ENCODE measurements at regions not wholly inside any gene's neighbourhood (a gene's known extent, or its start where the extent isn't known, plus 50 kb on each side); places are given as distances from the start of the nearest gene placed in this dataset.

DNA sequence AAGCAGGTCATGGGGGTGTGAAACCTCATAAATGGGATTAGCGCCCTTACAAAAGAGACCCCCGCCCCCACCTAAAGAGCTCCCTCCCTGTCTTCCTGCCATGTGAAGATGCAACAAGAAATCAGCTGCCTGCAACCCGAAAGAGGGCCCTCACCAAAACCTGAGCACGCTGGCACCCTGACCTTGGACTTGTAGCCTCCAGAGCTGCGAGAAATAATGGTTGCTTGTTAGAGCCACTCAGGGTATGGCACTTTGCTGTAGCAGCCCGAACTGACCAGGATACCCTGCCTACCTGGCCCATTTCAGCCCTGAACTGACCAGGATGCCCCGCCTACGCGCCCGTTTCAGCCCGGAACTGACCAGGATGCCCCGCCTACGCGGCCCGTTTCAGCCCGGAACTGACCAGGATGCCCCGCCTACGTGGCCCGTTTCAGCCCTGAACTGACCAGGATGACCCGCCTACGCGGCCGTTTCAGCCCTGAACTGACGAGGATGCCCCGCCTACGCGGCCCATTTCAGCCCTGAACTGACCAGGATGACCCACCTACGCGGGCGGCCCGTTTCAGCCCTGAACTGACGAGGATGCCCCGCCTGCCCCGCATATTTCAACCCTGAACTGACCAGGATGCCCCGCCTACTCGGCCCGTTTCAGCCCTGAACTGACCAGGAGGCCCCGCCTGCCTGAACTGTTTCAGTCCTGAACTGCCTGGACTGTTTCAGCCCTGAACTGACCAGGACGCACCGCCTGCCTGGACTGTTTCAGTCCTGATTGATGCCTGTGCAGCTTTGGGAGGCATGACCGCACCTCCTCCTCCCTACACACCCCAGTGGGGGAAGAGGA, 120.0 kb downstream of the UQCRFS1 start:
- DNase-seq = no peak

DNA sequence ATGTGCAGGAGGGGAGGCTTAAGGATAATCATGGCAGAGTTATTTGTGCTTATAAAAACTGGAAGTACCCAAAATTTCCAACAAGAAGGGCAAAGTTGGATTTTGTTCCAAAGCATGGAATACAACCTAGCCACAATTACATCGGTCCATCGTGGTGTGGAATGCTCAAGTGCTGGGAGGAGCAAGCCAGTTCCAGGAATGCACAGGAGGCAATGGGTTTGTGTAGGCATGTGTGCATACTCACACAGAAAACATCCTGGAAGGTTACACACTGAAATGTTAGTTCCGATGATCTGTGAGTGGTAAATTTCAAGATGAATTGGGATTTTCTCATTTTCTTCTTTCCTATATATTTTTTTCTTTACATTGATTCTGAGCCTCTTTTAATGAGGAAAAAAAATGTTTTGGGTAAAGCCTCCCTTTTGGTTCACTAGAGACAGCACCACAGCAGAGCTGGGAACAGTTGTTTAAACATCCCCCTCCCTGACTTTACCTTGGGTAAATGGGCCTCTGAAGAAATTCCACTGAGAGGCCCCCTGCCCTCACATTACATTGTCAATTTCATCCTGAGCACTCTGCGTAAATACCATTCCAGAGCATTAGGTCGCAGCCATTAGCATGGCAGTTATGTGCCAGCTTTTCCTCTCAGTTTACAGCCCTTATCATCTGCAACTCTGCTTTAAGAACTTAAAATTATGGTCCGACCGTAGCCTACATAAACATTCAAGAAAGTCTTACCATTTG, 122.0 kb downstream of the UQCRFS1 start:
- no peak for DNase-seq

DNA sequence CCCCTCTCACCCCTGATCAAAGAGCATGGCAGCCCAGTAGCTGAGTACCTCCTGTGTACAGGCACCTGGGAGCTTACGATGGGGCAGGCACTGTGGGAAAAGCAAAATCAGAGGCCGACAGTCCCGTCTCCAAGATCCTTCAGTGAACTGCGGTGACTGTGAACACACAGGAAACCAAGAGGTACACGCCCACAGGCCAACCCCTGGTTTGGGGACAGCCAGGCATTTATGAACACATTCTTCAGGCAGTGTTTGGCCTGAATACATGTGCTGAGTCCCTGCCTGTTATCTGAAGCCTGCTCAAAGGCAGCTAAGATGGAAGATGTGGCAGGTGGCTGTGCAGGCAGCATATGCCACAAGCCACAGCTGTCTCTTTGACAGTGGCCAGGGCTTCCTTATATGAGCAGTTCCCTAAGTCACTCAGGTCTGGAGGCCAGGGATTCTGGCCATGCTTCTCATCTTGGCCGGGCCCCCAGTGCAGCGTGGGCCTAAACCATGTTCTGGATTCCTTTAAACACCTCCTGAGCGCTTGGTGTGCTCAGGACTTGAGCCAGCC, 123.6 kb downstream of the UQCRFS1 start:
- DNase-seq = no peak

DNA sequence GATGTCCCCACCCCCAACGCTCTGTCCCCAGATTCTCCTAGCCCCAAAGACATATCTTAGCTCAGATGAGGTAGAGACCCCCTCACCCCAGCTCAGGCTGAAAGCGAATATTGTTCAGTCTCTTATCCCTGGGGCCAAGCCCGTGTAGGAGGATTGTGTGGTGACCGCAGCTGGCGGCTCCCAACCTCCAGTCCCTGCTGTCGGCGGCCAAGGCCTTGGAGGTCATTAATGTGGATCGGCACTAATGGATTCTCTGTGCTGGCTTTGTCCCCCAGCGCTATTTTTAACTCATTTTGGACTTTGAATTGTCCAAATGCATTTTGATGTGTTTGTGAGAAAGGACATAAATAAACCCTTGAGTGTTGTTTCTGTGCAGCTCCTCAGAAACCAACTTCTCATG, 124.2 kb downstream of the UQCRFS1 start:
- DNase-seq = no peak

DNA sequence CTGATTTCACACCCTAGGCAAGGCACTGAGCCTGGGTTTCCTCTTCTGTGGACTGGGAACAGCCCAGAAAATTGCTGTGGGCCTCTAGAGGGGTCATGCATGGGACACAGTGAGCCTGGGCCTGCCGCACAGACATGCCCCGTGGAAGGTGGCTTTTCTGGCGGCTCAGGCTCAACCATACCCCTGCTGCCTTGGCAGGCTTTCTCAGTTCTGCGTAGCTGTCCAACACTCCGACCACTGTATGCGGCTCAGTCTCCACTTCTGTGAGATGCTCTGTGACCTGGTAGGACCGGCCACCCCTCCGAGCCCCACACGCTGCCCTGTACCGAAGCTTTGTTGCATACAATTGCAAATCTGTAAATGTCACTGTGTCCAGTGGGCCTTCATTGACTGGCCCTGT, 126.3 kb downstream of the UQCRFS1 start:
- no peak for DNase-seq

DNA sequence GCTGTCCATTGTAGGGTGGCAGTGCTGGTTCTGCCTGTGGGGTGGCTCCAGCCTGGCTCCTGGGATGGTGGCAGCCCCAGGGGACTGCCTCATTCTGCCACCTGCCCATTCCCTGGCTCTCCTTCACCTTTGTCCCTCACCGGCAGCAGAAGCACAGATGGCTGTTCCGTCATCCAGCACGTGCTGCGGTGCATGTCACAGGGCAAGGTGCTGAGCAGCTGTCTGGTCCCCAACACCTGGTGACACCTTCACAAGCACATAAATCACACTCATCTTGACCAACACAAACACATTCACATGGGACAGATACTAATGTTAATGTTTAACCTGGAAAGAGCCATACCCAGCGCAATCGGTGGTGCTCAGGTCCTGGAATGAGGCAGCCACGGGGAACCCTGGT, 126.8 kb downstream of the UQCRFS1 start:
- DNase-seq = no peak

DNA sequence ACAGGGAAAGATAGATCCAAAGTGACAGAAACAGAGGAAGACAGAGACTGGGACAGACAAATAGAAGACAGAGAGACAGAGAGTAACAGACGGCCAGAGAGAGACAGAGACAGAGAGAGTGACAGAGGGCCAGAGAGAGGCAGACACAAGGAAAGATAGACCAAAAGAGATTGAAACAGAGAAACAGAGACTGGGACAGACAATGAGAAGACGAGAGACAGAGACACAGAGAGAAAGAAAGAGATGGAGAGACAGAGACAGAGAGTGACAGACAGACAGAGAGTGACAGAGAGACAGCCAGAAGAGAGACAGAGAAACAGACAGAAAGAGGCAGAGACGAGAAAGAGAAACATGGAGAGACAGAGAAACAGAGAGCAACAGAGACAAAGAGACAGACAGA, 127.3 kb downstream of the UQCRFS1 start:
- DNase-seq = no peak

DNA sequence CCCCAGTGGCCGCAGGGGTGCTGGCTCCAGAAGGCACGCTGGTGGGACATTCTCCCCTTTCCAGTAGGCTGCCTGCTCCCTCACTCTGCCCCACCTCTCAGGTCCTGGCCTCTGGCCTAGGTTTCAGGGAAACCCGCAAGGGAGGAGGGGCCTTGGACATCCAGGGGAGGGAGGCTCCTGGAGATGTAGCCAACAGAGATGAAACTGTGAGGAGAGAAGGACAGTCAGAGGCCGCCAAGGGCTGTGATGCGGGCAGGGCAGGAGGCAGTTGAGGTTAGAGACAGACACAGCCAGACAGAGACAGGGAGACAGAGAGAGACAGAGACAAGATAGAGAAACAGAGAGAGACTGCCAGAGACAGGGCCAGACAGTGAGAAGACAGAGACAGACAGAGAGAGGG, 127.7 kb downstream of the UQCRFS1 start:
- no peak for DNase-seq

DNA sequence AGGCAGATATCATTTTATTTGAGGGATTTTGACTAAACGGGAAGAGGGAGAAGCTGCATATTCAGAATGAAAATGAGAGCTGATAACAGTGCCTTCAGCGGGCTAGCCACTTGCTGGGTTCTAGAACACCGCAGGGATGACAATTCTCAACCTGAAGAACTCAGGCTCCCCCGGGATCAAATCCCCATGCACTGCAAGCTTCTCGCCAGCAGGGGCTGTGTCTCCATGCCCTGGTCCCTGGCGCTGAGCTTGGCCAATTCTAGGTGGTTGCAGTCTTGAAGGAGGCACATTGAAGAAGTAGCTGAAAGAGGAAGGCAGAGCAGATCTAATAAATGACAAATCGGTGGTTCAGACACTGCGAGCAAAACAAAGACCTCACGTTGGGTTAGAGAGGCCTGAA, 128.7 kb downstream of the UQCRFS1 start:
- DNase-seq = no peak

DNA sequence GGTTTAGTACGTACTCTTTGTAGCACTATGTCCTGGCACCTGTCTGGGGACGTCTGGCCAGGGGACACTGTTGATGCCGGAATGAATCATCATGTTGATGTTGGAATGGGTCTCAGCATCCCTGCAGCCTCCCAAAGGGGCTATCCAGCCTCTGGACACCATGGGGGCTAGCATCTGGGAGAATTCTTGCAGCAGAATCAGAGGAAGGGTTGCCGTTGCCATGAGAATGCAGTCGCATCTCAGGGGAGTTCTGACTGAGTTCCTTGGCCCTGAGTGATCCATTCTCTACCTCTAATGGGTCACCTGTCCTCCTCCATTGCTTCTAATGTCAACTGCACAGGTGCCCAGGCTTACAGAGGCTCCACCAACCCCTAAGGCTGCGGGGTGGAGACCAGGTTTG, 129.1 kb downstream of the UQCRFS1 start:
- no peak for DNase-seq

DNA sequence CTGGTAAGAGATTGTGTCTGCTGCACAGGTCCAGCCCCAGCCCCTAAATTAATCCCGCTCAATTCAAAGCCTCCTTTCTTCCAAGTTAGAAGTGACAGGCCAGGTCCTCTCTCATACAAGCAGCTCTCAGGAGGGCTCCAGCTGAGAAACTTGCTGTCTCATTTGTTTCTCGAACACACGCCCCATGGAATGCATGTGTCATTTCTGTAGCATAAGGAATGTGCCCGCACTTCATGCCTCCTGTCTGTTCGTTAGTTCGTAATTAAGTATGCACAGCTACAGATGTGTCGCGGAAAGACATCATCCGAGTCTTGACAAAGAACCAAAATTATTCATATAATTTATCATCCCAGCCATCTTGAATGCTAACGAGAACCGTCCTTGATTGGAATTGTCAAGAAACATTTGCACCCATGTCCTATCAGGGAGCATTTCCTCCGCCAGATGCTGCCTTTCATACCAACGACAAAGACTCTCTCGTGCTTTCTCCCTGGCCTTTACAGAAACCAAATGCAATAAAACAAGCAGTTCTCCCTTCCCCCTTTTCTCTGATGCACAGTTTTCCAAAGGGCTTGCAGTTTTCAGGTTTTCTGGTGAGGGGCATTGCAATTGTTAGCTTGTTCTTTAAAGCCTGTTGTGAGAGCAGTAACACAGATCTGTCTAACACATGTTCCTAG, 133.5 kb downstream of the UQCRFS1 start:
- no peak for DNase-seq

DNA sequence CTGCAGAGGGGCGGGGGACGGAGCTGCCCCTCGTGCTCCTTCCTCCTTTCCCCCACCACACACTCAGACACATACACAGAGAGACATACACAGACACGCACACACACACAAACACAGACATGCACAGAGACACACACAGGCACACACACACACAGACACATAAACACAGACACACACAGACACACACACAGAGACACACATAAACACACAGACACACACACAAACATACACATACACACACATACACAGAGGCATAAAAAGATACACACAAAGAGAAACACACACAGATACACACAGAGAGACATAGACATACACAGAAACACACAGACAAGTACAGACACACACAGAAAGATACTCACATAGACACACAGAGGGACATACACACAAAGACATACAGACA, 136.0 kb downstream of the UQCRFS1 start:
- no peak for DNase-seq

DNA sequence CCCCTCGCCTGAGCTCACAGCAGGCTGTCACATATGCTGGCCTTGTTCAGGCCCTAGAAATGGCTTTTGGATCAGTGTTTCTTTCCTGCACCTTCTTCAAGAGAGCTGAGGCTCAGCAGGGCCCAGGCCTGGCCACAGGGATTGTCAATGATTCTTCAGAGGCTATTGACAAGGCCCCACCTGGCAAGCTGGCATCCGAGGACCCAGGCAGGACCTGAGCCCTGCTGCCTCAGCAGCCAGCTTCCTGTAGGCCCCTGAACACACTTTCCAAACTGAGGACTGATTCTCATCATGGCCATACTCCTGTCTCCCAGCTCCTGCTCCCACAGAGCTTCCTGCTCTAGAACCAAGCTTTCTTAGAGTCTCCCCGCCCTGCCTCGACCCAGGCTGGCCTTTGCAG, 136.8 kb downstream of the UQCRFS1 start:
- DNase-seq = no peak

DNA sequence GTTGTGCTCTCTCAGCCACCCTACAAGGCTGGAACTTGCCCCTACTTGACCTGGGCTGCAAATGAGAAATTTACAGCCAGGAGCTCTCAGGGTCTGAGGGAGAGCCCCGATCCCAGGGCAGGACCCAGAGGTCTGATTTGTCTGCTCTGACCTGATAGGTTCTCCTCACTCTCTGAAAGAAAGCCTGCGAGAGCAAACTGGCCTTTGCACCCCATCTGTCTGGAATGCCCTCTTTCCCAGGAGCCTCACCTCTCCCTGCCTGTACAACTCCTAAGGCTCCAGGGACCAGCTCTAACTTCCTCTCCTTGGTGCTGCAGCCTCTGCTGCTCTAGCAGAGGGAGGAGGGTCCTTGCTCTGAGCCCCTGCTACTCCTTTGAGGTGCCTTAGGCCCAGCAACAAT, 137.8 kb downstream of the UQCRFS1 start:
- DNase-seq = no peak

DNA sequence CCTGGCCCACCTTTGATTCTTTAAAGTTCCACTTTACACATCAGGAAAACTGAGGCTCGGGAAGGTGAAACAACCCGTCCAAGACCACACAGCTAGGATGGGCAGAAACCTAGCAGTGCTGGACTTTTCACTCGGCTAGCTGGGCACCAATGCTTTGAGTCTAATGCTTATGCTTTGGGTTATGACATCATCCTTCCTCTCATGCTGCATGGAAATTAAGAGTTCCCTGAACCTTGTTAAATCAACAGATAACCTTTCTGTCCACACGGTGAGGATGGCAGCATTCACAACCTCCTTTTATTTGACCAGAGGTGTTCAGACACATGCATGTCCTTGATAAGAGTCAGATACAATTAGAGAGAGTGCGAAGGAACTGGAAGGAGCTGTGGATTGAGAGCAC, 138.4 kb downstream of the UQCRFS1 start:
- no peak for DNase-seq

DNA sequence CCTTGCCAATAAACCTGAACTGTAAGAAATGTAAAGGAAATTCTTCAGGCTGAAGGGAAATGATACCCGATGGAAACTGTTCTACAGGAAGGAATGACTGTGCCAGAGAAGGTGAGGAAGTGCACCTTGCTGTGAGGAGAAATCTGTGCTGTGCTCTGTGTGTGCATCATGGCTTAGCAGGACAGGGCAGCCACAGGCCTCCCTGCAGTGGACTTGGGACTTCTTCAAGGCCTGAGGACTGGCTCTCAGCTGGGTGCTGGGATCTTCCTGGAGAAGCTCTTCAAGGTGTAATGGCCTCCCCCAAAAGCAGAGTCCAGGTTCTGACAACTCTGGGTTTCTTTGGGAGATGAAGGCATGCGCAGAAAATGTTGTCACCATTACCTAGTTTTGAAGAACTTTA, 145.1 kb downstream of the UQCRFS1 start:
- DNase-seq = no peak

DNA sequence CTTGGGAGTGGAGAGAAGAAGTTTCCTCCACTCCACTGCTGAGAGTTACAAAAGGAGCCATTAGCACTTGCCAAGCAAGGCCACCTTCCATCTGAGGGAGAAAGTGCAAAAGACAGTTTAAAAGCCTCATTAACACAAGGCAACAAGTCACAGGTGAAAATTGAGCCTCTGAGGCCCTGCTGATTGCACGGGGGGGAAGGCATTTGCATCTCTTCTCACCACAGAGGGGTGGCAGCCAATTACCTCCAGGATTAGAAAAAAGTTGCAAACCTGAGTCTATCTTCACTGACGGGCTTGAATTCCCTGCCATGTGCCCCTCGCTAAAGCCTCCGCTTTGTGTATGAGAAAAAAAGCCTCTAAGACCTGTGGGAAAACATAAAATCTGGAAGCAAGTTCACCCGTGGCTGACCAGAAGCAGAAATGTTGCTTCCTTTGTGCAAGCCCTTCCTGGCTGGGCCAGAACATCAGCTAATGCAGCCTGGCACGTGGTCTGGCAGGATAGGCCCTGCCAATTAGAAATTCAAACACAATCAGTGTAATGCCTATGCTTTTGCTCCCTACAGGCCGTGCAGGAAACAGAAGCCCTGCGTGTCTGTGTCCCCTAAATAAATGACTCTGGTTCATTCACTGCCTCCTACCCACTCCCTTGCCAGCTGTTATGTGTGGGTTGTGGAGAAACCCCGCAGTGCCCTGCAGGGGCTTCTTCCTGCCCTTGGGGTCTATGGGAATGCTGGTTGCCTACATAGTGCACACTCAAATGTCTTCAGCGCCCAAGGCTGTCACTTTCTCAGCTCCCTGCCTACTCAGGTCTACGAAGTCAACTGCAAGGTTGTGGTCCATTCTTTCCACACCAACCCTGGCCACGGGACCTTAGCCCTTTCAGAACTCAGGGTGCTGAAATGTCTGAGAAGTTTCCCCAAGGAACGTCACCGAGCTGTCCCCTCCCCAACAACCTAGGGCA, 150.2 kb downstream of the UQCRFS1 start:
- no peak for DNase-seq

DNA sequence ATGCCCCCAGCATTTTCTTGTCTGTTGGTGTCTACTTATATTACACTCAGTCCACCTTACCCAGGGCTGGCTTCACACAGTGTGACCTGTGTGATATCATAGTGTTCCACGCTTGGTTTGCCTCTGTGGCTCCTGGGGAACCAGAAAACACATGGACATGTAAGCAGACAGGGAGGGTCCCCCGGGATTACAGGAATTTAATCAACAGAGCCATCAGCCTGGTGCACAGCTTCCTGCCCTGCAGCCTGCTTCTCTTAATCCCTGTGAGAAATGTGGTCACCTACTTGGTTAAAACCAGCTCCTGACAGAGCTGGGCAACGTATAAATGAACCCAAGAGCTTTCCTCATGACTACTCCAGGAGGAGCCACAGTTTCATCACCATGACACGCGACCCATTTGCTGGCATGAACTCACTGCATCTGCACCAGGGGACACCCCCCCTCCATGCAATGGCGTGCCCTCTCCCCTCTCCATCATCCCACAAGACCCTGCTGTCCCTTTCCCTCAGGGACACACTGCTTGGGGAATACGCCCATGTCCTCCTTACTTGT, 152.1 kb downstream of the UQCRFS1 start:
- DNase-seq = no peak

DNA sequence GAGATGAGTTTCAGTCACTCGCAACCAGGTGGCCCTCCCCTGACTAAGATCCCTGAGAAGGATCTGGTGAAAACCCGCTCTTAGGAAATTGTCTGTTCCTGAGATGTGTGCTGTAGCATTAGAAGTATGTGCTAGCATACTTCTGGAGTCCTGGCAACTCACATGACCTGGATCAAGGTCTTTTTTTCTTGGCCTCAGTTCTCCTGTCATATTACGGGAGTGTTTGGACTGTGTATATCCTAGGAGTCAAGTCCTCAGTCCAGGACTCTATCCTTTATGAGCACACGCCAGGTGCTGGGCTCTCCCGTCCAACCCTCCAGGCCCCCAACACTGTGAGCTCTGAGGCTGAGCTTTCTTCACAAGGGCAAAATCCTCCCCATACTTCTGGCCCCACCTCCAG, 156.4 kb downstream of the UQCRFS1 start:
- DNase-seq = no peak

DNA sequence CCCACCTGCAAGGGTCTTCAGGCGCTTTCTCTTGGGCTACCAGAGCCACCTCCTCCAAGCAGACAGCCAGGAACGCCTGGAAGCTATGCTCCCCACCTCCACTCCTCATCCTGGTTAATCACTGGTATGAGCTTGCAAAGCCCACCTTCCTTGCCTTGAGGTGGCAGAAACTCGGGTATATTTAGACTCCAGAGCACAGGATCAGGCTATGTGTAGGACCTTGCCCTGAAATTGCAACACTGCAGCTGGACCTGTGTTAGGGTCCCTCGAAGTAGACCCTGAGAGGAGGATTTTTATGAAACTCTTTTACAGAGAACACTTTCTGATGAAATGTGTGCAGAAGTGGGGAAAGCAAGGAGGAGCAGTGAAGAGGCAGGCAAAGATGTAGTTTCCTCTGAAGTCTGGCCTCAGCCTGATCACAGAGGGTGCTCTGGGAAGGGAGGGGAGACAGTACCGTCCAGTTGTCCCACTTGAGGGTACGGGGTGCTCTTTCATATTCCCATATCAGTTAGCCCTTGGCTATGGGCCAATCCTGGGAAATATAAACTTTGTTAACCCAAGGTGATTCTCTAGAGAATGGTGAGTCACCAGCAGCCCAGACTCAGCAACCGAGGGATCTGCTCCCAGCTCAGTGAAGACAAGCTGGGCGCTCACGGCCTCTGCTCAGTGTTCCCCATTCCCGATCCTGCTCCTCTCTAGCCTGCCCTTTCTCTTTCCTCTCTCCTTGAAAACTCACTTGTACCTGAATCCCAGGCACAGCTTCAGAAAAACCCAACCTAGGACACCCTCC, 157.9 kb downstream of the UQCRFS1 start:
- DNase-seq = no peak

DNA sequence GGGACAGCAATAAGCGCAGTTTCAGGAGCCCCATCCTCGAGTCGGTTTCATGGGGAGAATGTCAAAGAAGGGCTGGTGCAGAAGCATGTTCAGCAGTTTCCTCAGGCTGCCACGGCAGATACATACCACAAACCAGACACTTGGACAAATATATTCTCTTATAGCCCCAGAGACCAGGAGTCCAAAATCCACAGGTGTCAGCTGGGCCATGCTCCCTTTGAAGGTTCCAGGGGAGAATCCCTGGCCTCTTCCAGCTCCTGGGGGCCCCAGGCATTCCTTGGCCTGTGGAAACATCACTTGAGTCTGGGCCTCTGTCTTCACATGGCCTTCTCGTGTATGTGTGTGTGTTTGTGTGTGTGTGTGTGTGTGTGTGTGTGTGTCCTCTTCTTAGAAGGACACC, 164.1 kb downstream of the UQCRFS1 start:
- DNase-seq = no peak
